Left ventricle myocardium inferior (tissue), 1 donor: ENCODE measurements at regions not wholly inside any gene's neighbourhood (a gene's known extent, or its start where the extent isn't known, plus 50 kb on each side); places are given as distances from the start of the nearest gene placed in this dataset.

ENCODE experiments used
- DNase-seq: peaks from one replicate; pipeline ENCODE4 v3.0.0-alpha.2; 2020
- H3K27ac ChIP-seq: fragments of 200-600 bp; replicated peaks from 2 replicates; pipeline ENCODE4 v1.8.0; 2021
- H3K27me3 ChIP-seq: fragments of 200-600 bp; 2 replicates; pipeline ENCODE4 v1.8.0; 2021; ENCODE audit warnings: low read depth
- H3K36me3 ChIP-seq: fragments of 200-600 bp; 2 replicates; pipeline ENCODE4 v1.8.0; 2021
- H3K4me1 ChIP-seq: fragments of 200-600 bp; 2 replicates; pipeline ENCODE4 v1.8.0; 2021
- H3K4me3 ChIP-seq: fragments of 200-600 bp; 2 replicates; pipeline ENCODE4 v1.8.0; 2021; ENCODE audit warnings: mild to moderate bottlenecking, moderate library complexity
- H3K9me3 ChIP-seq: fragments of 200-600 bp; replicated peaks from 2 replicates; pipeline ENCODE4 v1.8.0; 2021
- CTCF ChIP-seq: fragments of 200-600 bp; IDR thresholded peaks from 2 replicates; pipeline ENCODE4 v1.8.0; 2021; ENCODE audit warnings: antibody characterized with exemption, mild to moderate bottlenecking, borderline replicate concordance
- intact Hi-C: fragments of 100-400 bp; cut with micrococcal nuclease; formaldehyde crosslinking; loops from one replicate; pipeline ENCODE4 v1.11.0; 2022
- donor health status: DM: no; HTN: yes; CAD: no; lungs with severe emphysema.

DNA sequence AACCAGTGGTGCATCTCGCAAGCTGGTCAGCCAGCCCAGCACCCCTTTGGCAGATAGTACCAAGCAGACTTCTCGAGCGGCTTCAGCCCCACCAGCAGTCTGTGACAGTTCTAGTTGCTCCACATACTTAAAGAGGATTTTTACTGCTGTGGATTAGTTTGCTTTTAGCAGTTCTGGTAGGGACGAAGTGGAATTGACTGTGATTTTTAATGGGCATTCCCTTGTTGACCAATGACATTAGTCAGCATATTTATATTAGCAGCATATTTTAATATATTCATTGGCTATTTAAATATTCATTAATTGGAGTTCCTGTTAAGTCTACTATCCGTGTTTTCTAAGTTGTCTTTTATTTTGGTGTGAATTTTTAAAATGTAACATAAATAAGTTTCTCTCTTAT, 500.9 kb upstream of the FAT1 start:
- Histone ChIP-seq H3K4me3 (no peak overlapping the region), H3K9me3 (peaks cover 12% of the 10 kb centered on the region), H3K27ac (no peak overlapping the region), H3K36me3 (no peaks in the 10 kb centered on the region), H3K4me1 (no peaks in the 10 kb centered on the region), H3K27me3 (no peaks in the 10 kb centered on the region)
- intact Hi-C loops, result no loop called here
- no peak for DNase-seq
- no peak for TF ChIP-seq CTCF

GRCh38 chr4:187227907-187228704, 504.4 kb upstream of the FAT1 start:
- intact Hi-C loops, result no loop called here
- no peak for TF ChIP-seq CTCF

DNA sequence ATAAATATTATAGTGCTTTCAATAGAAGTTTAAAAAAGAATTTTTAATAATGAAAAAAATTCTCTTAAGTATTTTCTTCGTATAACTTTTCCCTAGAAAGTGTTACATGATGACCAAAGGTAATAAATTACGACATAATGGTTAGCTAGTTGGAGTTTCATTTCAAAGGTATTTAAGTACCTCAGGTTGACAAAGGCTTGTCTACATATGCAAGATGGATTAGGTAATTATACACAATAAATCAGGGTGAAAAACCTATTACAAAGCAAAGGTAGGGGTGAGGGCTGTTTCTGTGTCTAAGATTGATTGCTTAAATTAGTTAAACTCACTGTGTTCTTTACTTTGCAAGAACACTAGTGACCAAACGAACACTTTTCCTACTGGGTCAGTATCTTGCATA, 508.5 kb upstream of the FAT1 start:
- intact Hi-C loops, result no loop called here
- Histone ChIP-seq H3K27ac (no peak overlapping the region), H3K4me3 (no peak overlapping the region), H3K36me3 (no peaks in the 10 kb centered on the region), H3K4me1 (no peaks in the 10 kb centered on the region), H3K27me3 (no peaks in the 10 kb centered on the region), H3K9me3 (no peaks in the 10 kb centered on the region)
- DNase-seq, result no peak
- TF ChIP-seq CTCF, result no peak

More at GRCh38 chr4:187227907-187228704, 504.4 kb upstream of the FAT1 start:
- no peaks in the 10 kb centered on the region for H3K36me3 ChIP-seq
- H3K4me1 ChIP-seq, result no peaks in the 10 kb centered on the region
- no peak overlapping the region for H3K4me3 ChIP-seq
- no peak for DNase-seq
- H3K27ac ChIP-seq, result no peak overlapping the region
- no peaks in the 10 kb centered on the region for H3K9me3 ChIP-seq
- no peaks in the 10 kb centered on the region for H3K27me3 ChIP-seq

- intact Hi-C loops, result no loop called here
- Histone ChIP-seq H3K27me3 (no peaks in the 10 kb centered on the region), H3K27ac (no peak overlapping the region), H3K4me1 (no peaks in the 10 kb centered on the region), H3K4me3 (no peak overlapping the region), H3K36me3 (no peaks in the 10 kb centered on the region), H3K9me3 (no peaks in the 10 kb centered on the region)
- TF ChIP-seq CTCF, result no peak
- no peak for DNase-seq
Observed at GRCh38 chr4:187232796-187233195, 509.1 kb upstream of the FAT1 start.

DNA sequence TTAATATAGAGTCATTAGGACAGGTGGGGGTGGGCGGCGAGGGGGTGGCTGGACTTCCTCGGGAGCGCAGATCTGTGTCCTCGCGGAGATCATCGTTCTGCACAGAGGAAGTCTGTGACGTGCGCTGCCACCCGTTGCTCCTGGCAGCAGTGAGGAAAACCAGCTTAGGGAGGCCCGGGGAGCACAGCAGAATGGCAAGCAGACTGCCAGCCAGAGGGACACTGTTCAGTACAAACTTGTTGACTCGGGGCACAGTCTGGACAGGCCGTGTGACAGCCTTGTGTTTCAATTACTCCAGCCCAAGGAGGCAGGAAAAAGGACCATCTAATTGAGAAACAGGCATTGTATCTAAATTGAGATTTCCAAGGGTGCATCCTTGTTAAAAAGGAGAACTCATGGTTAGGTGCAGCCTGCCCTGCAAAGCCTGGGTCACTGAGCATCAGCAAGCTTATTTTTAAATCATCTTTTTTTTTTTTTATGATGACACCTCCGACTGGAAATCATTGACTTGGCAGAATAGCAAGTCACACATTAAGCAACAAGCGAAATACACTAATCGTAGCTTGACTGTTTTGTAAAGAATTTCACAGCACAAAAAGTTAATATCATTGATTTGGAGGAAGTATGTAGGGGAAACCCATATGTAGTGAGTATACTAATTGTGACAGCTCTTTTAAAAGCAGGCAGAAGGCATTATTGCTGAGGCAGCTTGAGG, 512.0 kb upstream of the FAT1 start:
- intact Hi-C loops, result no loop called here
- H3K27me3 ChIP-seq, result no peaks in the 10 kb centered on the region
- no peaks in the 10 kb centered on the region for H3K36me3 ChIP-seq
- H3K9me3 ChIP-seq, result no peaks in the 10 kb centered on the region
- no peak overlapping the region for H3K4me3 ChIP-seq
- H3K4me1 ChIP-seq, result no peaks in the 10 kb centered on the region
- no peak overlapping the region for H3K27ac ChIP-seq
- no peak for TF ChIP-seq CTCF
- no peak for DNase-seq
